Hepatocyte (in vitro differentiated cells): ENCODE measurements at regions not wholly inside any gene's neighbourhood (a gene's known extent, or its start where the extent isn't known, plus 50 kb on each side); places are given as distances from the start of the nearest gene placed in this dataset.

Experiments
- CTCF ChIP-seq: fragments of 200-600 bp; sonication (generic); IDR thresholded peaks from 2 replicates; pipeline ENCODE4 v1.5.1; 2016; ENCODE audit warnings: antibody characterized with exemption, mild to moderate bottlenecking; ENCODE audit not compliant: poor library complexity
- EZH2phosphoT487 ChIP-seq: fragments of 200-600 bp; sonication (generic); IDR thresholded peaks from one replicate; pipeline ENCODE4 v1.6.1; 2018; ENCODE audit warnings: antibody characterized with exemption, mild to moderate bottlenecking, low read depth, moderate library complexity; ENCODE audit not compliant: unreplicated experiment, severe bottlenecking

DNA sequence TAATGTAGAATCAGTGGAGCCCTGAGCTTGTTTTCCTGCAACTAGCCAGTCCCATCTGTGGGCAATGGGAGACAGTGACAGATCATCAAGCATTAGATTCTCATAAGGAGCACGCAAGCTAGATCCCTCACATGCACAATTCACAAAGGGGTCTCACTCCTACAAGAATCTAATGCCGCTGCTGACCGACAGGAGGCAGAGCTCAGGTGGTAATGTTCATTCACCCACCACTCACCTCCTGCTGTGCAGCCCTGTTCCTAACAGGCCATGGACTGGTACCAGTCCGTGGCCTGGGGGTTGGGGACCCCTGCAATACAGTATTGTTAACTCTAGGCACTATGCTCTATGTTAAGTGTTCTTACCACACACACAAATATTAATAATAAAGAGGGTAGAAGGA, 362.8 kb downstream of the RBM26 start:
- TF ChIP-seq EZH2phosphoT487 (no peak), CTCF (no peak)
